NOMO-1 treated with DMSO at 0.1 percent for 48 hours (cell line): ENCODE measurements at regions not wholly inside any gene's neighbourhood (a gene's known extent, or its start where the extent isn't known, plus 50 kb on each side); places are given as distances from the start of the nearest gene placed in this dataset.
"Not testable (repeated sequence)": the region's sequence is repeated elsewhere in the genome, so short reads cannot be mapped to it uniquely, and the experiment has no call there.

Source experiments
- DNase-seq: peaks from one replicate; lab custom pipeline; 2025; ENCODE audit not compliant: unreplicated experiment; lab: John Stamatoyannopoulos, UW

DNA sequence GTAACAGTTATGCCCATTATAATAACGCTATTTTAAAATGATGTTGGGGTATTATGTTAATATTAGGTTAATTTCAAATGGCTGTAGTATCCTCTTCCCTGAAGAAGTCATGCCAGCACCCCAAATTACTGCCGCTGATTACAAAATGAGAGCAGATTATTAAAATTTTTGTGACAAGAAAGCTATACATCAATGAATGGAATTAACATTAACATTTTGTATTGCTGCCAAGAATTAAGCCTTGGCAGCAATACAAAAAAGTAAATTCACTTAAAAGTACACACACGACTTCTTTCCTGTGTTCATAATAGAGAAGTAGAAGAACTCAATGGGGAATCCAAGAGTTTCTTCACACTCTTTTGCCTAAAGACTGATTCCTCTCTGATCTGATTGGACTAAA lies 482.8 kb downstream of the STIM2 start:
- DNase-seq: no peak

DNA sequence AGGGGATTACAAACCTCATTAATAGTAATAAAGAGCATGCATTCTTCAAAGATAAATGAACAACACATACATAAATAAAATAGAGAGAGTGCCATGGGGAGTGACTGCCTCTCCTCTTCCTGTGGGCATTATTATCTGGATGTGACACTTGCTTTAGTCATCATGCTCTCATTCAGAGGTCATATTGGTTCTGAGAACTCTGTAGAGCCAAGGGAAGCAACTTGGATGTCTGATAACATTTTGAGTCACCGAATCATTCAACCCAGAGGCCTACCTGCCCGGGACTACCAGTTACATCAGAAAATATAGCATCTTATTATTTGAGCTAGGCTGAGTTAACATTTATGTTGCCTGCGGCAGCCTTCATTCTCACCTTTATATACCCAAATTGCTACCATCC lies 489.5 kb downstream of the STIM2 start:
- no peak for DNase-seq

DNA sequence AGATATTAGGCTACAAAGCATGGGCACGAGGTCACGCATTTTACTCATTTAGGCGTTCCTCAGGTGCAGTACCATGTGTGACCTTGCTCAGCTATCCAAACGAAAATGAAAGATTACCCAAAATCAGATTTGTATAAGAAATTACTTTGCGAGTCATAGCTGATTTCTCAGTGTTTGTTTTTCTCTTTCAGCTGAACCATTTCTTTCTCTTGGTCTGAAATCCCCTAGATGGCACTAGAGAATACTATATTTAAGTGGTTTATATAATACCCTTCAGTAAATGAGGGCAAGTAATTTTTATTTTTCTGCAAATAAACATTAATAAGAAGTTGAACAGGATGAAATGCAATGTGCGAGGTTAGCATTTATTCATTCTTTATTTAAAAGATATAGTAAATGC lies 496.6 kb downstream of the STIM2 start:
- DNase-seq: no peak

DNA sequence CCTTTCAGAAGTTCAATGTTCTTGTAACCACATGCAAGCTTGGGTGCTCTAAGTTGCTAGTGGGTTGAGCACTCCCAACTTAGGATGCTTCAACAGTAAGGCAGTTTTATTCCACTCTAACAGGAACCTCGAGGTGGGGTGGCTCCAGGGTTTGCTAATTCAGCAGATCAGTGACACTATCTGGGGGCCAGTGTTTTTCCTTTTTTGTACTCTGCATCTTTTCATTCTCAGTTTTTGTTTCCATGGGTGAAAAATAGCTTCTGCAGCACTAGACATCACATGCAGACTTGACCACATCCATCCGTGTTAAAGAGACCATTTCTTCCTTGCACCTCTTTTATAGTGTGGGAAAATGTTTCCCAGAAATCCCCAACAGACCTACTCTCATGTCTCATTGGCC lies 497.6 kb downstream of the STIM2 start:
- no peak for DNase-seq

DNA sequence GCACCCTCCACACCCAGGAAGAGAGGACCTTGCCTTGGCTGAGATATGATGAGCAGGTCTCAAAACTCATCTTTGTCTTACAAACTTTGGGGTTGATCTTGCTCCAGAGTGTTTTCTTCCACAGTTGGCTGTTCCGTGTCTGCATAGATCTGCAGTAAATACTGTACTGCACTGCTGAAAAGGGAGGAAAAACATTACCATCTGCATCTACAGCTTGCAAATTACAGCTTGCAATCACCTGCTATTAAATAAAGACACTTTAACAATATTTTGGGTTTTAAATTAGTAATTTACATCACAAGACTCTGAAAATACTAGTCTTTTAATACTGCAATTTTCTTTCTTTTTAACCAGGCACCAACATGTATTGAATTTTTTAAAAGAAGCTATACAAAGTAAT lies 499.5 kb downstream of the STIM2 start:
- no peak for DNase-seq

DNA sequence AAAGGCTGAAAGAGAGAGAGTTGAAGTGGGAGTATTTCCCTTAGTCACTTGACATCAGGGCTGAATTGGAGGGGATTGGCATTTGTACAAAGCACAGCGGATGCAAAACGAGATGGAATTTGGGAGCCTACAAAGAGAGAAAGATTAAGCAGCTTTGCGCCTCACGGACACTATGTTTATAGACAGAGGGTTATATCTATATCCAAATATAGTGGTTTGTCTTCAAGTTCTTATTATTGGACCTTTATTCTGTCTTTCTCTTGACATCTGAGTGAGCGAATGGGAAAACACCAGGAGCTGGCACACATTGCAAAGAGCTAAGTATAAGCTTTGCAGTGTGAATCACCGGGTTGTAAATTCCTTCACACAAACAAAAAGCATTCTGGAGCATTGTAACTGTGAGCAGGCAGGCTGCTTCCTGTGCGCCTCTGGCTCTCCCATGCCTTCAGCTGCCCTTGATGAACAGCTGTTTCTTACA lies 500.2 kb downstream of the STIM2 start:
- DNase-seq: no peak

DNA sequence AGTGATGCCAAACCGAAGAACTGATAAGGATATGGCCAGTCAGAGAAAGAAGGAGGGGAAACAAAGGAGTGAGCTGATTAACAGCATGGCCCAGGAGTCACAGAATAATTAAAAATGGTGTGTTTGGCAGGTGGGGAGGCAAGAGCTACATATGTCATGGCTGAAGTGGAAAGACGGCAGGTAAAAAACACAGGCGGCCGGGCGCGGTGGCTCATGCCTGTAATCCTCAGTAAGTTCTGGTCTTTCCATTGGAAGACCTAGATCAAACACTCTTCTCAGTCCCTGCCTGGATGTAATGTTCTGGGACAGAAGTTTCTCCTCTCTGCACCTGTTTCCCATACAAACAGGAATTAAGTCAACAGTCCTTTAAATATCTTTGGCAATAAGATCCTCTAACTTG lies 503.9 kb downstream of the STIM2 start:
- no peak for DNase-seq

DNA sequence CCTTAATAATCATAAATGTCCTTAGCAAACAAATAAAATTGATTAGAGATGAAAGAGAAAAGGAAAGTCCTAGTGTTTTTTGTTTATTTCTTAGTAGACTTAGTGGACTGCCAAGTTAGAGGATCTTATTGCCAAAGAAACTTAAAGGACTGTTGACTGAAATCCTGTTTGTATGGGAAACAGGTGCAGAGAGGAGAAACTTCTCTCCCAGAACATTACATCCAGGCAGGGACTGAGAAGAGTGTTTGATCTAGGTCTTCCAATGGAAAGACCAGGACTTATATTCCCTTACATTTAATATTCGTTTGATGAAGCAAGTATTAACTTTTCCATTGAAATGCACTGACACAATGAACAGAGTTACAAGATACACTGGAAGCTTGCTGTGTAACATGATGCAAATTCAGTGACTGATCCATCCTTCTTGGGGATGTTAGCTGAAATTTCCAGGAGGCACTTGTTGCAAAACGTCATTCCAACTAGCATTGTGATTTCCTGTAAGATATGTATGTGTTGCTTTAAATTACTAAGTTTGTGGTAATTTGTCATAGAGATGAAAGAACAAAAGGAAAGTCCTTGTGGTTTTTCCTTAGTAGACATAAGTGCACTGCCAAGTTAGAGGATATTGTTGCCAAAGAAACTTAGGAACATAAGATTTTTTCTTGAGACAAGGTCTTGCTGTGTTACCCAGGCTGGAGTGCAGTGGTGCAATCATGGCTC lies 505.6 kb downstream of the STIM2 start:
- DNase-seq: no peak

DNA sequence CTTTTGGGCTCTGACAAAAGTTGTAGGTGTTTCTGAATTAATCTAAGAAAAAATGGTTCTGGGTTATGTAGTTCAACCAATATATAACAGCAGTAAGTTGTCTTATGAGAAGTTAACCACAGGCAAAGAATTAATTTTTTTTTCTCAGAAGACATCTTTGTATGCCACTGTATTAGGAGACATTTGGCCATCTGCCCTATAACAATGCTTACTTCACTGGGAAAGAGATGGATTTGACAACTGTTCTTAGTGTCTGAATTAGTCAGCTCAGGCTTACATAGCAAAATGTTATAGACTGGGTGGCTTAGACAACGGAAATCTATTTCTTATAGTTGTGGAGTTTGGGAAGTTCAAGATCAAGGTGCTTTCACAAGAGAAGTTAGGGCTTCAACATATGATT lies 508.1 kb downstream of the STIM2 start:
- DNase-seq: no peak

DNA sequence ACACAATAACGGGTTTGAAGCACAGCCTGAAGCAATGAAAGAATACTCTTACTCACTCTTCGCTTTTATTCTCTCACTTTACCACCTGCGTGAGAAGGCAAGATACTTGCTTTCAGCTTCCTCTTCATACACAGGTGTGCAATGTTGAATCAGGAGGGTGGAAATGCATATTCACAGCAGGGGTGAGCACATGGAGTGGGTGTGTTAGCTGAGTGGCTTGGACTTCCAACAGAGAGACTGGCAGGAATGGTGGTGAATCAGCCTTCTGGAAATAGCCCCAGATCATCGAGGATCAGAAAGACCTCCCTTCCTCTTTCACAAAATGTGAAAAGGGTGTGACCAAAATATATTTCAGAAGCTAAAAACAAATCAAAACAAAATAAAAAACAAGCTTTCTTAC lies 521.2 kb downstream of the STIM2 start:
- no peak for DNase-seq

DNA sequence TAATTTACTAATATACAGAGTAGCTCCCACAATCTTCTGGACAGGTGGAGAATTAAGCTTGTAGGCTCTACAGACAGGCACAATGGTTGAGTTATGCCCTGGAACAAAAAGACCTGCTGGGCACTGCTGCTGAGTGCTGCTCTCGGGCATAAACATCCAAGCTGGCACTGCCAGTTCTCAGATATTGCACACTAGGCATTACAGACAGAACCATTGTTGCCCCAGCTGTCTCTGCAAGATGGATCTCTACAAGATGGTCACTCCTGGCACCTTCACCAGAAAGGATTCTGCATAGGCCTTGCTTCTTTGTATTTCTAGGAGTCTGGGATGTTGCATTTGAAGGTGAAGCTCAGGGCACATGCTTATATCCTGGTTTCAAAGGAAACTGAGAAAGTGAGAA lies 527.1 kb downstream of the STIM2 start:
- DNase-seq: no peak

DNA sequence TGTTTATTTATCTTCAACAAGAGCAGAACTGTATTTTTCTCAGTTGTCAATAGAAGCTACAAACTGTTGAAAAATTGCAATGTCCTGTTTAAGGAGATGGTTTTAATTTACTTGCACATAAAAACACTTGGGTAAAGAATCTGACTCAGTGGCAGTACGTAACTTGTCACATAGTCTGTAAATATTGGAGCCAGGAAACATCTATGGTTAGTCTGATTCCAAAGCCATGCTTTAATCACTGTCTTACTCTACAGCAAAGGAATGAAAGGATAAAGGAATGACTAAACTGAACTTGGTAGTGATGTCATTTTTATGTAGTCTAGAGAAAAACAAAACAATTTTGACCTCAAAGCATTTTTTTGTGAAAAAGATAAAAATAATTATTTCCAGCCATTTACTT lies 537.2 kb downstream of the STIM2 start:
- no peak for DNase-seq

DNA sequence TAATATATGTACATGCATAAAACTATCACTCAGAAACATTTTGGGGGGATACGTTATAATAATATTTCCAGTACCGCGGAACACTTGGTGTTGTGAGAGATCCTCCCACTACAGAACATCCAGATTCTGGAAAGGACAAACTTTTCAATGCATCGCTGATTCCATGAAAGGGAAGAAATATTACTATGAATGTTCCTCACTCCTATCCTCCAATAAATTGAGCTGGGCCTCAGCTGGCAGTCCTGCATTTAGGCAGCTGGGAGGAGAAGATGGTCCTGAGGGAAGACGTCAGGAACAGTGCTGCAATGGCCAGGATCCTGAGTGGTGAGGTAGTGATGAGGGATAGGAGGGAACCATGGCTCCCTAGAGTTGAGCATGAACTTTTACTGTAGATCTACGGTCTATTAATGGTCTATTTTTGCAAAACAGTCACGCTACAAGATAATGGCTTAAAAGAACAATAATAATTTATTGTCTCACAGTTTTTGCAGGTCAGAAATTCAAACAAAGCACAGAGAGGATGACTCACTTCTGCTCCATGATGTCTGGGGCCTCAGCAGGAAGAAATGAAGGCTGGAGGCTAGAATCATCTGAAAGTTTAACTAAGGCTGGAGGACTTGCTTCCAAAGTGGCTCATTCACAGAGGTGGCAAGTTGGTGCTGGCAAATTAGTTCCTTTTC lies 538.1 kb downstream of the STIM2 start:
- DNase-seq: no peak

DNA sequence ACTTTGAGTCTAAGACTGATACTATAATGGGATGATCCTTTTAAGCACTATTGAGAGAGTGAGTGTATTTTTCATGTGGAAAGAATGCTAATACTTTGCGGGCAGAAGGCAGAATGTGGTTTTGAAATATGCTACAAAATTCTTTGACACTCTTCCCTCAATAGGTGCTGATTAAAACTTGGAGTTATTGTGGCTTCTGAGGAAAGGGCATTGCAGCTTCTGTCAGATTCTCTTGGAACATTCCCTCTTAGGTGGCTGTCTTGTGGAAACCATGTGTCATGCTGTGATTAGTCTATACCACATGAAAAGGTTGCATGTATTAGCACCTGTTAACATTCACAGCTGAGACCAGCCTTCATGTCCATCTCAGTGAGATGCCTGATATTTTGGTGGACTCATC lies 547.0 kb downstream of the STIM2 start:
- no peak for DNase-seq

DNA sequence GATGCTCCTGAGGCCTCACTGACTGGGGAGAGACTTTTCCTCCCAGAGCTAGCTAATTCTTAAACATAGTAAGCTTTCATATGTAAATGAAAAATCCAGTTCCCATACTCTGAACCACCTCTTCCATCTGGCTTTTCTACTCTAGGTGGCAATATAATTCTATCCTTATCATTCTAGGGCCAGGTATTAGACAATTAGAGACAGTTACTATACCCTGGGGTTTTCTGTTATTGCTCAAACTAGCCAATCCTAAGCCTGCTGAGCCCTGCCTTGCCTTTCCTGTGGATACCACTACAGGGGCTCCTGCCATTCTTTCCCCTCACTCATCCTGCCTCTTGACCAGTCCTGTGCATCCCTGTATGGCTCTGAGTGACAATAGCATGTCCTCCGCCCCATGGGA lies 552.0 kb downstream of the STIM2 start:
- DNase-seq: no peak

DNA sequence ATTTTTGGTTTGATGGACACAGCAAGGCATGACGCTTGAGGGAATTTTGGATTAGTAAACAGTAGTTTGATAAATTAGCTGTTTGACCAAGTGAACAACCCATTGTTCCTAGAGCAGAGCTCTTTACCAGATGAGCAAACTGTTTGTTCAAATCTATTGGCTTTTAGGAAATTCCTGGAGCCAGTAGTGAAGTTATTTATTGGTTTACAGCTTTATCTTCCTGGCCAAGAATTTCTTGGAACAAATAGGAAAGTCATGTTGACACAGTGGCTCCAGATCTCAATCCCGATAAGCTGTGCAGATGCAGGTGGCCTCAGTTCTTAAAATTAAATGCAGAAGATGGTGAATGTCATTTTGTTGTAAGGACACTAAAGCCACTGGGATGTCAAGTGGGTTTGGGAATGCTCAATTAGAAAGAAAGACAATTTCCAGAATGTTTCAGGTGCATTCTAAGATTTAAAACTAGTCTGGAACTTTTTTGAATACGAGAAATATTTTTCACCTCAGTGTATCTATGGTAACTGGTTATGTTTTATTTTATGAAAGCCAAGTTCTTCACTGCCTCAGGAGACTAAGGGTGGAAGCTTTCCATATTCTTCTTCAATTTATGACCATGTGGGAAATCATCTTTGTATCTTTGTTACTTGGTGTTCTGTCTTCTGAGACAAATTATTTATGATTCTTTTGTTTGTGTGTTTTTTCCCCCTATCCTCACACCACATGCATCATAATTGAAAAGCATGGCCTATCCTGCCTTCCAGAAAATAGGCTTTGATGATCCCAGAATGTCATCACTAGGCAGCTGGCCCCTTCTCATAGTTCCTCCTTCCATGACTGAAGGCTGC lies 554.5 kb downstream of the STIM2 start:
- DNase-seq: no peak

DNA sequence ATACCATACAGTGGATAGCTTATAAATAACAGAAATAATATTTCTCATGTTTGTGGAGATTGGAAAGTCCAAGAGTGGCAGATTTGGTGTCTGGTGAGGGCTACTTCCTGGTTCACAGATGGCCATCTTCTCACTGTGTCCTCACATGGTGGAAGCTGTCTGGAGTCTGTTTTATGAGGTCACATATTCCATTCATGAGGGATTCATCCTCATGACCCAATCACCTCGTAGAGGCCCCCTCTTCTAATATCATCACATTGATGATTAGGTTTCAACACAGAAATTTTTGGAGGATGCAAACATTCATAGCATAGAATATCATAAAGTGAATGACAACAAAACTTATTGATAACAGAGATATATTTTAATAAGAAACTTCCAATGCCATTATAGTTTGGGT lies 568.0 kb downstream of the STIM2 start:
- DNase-seq: no peak

DNA sequence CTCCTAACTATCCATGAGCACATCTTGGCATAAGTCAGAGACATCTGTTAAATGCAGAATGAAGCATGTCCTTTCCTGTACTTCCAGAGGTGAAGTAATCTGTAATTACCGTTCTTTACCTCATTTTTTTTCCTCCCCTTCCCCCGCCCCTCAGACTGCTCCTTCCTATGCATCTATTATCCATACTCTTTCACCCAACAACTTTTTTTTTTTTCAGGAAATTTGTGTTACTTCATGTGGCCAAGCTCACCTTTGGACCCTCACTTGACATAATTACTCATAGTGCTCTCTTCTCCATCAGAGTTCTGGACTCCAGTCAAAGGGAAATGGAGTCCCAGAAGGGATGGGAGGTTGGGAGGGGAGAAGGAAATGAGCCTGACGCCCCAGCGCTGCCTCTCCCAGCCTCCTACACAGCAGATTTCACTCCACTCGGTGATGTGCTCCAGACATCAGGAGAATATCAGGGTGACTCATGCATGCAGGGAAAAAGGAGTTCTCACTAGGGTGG lies 568.8 kb downstream of the STIM2 start:
- no peak for DNase-seq

DNA sequence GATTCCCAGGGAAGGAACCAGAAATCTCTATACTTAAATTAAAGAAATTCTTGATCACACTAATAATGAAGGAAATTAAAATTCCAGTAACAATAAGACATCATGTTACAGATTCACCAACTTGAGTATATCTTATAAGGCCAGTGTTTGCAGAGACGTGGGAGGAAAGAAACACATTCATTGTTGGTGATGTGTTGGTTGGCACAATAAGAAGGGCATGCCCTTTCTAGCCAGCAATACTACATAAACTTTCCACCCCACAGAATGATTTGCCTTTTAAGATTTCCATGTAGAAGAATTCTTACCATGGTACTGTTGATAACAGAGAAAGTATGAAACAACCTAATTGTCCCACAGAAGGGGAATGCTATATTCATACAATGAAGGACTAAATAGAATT lies 581.5 kb downstream of the STIM2 start:
- DNase-seq: no peak

DNA sequence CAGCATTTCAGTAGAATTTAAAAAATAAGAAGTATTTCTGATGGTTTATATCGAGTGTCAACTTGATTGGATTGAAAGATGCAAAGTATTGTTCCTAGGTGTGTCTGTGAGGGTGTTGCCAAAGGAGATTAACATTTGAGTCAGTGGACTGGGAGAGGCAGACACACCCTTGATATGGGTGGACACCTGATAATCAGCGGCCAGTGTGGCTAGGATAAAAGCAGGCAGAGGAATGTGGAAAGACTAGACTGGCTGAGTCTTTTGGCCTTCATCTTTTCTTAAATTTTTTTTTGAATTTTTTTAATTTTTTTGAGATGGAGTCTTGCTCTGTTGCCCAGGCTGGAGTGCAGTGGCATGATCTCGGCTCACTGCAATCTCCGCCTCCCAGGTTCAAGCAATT lies 582.0 kb downstream of the STIM2 start:
- not testable (repeated sequence) for DNase-seq

DNA sequence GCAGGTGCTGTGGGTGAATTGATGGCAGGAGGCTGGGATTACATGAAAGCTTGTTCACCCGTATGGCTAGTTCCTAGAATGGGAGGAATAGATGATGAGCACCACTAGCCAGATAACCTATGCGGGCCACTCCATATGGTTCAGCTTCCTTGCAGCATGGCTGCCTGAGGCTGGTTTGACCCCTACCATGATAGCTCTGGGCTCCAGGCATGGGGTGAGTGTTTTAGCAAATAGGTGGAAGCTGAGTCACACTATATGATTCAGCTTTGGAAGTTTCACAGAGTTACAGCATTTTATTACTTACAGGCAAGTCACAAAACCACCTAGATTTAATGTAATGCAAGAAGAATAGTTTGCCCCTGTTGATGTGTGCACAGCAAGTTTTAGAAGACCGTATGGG lies 603.2 kb downstream of the STIM2 start:
- DNase-seq: no peak

DNA sequence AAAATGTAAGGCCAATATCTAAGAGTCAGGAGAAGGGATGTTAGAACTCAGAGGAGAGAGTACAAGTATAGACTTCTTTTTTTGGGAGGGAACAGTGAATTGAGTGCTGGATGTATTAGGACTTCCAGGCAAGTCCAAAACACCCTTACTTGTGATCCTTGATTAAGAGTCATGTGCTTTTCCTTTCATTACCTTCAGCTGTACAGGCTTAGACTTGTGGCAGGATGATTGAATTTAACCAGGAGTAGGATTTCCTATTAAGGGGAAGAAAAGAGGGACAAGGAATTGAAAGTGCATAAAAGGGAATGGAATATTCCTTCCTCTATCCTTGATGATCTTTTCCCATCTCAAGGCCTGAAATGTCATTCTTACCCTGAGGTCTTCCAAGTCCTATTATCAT lies 606.7 kb downstream of the STIM2 start:
- DNase-seq: no peak
